ENCODE measurements at regions not wholly inside any gene's neighbourhood (a gene's known extent, or its start where the extent isn't known, plus 50 kb on each side); places are given as distances from the start of the nearest gene placed in this dataset.

DNA sequence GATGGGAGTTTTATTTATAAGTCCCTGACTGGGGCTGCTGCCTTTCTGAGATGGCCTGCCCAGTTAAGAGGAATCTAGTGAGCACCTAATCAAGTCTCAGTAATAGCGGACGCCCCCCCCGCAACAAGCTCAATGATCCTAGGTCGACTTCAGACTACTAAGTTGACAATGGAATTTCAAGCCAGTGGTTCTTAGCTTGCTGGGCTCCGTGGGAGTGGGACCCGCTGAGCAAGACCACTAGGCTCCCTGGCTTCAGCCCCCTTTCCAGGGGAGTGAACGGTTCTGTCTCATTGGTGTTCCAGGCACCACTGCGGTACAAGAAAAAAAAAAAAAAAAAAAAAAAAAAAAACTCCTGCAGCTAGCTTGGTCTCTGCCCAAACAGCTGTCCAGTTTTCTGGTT lies 156.8 kb upstream of the CARD18 start:
- no peak overlapping the region for H2AFZ ChIP-seq (ENCODE audit: low read depth, low read length)
- no peak overlapping the region for H3K27ac ChIP-seq (ENCODE audit: extremely low read depth, low read depth, low read length)
- CTCF ChIA-PET (ENCODE audit: low intra/inter-chr PET ratio) = no interaction called here
- 0 out of 2 replicates have a peak, but pooled peaks cover 4% of the 10 kb centered on the region for H3K9me3 ChIP-seq (replicated peaks; ENCODE audit: control insufficient read depth, insufficient read depth, low read depth, low read length)
- POLR2A ChIA-PET = no interaction called here
- no peaks in the 10 kb centered on the region for H3K27me3 ChIP-seq (ENCODE audit: control insufficient read depth in 2 of 2, insufficient read depth in 2 of 2, low read length in 2 of 2)
- H3K9me1 ChIP-seq (ENCODE audit: control insufficient read depth, insufficient read depth, low read length) = no peaks in the 10 kb centered on the region
- no peaks in the 10 kb centered on the region for H3K79me2 ChIP-seq (ENCODE audit: control insufficient read depth, insufficient read depth, low read length)
- no peaks in the 10 kb centered on the region for H4K20me1 ChIP-seq (replicated peaks; ENCODE audit: control insufficient read depth, insufficient read depth, low read length)
- no peaks in the 10 kb centered on the region for H3K36me3 ChIP-seq (ENCODE audit: control insufficient read depth, insufficient read depth, low read length)
- no peaks in the 10 kb centered on the region for H3K4me1 ChIP-seq (replicated peaks in 1 of 2; ENCODE audit: control insufficient read depth in 2 of 2, insufficient read depth in 2 of 2, low read length in 2 of 2)
- no peak overlapping the region for H3K4me3 ChIP-seq
- DNase-seq (ENCODE audit: extremely low read depth in 1 of 4, low spot score in 3 of 4) = no peak
- BruUV-seq (replicated peaks) = no TSS peak
- no peak overlapping the region for H3K4me2 ChIP-seq (ENCODE audit: insufficient read depth, low read length)
- intact Hi-C loops (cut with micrococcal nuclease) = no loop called here
- no peak overlapping the region for H3K9ac ChIP-seq (ENCODE audit: insufficient read depth in 1 of 2, low read depth in 2 of 2, low read length in 2 of 2)
- ATAC-seq = no peak
- no peak for FAIRE-seq
- 74% methylated on average over 3 of the region's 8 CpGs for WGBS (ENCODE audit: insufficient coverage, low coverage, missing lambda C conversion rate)
- in situ Hi-C loops (cut with MboI) = no loop called here
- TF ChIP-seq TEAD4 (IDR thresholded peaks at IDR 0.05; ENCODE audit: low read length) (no peak), TEAD4 (CRISPR knock-in tag; IDR thresholded peaks at IDR 0.05; ENCODE audit: borderline replicate concordance) (no peak), DMBX1 (CRISPR knock-in tag; IDR thresholded peaks at IDR 0.05; ENCODE audit: borderline replicate concordance) (no peak)
- TF ChIP-seq, protein P1, sequence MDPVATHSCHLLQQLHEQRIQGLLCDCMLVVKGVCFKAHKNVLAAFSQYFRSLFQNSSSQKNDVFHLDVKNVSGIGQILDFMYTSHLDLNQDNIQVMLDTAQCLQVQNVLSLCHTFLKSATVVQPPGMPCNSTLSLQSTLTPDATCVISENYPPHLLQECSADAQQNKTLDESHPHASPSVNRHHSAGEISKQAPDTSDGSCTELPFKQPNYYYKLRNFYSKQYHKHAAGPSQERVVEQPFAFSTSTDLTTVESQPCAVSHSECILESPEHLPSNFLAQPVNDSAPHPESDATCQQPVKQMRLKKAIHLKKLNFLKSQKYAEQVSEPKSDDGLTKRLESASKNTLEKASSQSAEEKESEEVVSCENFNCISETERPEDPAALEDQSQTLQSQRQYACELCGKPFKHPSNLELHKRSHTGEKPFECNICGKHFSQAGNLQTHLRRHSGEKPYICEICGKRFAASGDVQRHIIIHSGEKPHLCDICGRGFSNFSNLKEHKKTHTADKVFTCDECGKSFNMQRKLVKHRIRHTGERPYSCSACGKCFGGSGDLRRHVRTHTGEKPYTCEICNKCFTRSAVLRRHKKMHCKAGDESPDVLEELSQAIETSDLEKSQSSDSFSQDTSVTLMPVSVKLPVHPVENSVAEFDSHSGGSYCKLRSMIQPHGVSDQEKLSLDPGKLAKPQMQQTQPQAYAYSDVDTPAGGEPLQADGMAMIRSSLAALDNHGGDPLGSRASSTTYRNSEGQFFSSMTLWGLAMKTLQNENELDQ (CRISPR knock-in tag; IDR thresholded peaks at IDR 0.05; ENCODE audit: borderline replicate concordance) = no peak

DNA sequence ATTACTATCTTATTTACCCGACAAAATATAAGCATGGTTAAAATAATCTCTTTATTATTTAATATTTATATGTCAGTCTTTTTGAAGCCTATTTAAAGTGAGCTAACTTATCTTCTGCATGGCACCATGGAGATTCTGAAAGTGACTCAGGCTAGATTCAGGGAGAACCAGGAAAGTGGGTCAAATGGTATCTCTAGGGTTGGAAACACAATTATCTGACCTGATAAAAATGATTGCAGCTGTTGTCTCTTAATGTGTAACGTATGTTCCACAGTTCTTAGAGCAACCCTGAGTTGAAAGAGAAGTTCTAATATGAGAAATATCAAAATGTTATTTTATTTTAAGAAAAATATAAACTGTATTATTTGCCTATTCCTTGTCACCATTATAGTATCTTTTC lies 143.1 kb upstream of the CARD18 start:
- no peaks in the 10 kb centered on the region for H3K79me2 ChIP-seq (ENCODE audit: control insufficient read depth, insufficient read depth, low read length)
- no peak overlapping the region for H2AFZ ChIP-seq (ENCODE audit: low read depth, low read length)
- H3K9me3 ChIP-seq (replicated peaks; ENCODE audit: control insufficient read depth, insufficient read depth, low read depth, low read length) = no peaks in the 10 kb centered on the region
- TF ChIP-seq, protein P2, sequence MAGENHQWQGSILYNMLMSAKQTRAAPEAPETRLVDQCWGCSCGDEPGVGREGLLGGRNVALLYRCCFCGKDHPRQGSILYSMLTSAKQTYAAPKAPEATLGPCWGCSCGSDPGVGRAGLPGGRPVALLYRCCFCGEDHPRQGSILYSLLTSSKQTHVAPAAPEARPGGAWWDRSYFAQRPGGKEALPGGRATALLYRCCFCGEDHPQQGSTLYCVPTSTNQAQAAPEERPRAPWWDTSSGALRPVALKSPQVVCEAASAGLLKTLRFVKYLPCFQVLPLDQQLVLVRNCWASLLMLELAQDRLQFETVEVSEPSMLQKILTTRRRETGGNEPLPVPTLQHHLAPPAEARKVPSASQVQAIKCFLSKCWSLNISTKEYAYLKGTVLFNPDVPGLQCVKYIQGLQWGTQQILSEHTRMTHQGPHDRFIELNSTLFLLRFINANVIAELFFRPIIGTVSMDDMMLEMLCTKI (IDR thresholded peaks at IDR 0.05; ENCODE audit: partially characterized antibody) = no peak
- no peak for TF ChIP-seq BRF1 (IDR thresholded peaks at IDR 0.05; ENCODE audit: borderline replicate concordance, extremely low read depth, insufficient read length)
- TF ChIP-seq ZBTB17 (CRISPR knock-in tag; IDR thresholded peaks at IDR 0.05) = no peak
- TF ChIP-seq SMARCA4 (IDR thresholded peaks at IDR 0.05) = no peak
- TF ChIP-seq TAL1 (IDR thresholded peaks at IDR 0.05) = no peak
- no peak for TF ChIP-seq FOXP1 (CRISPR knock-in tag; IDR thresholded peaks at IDR 0.05)
- no peak for TF ChIP-seq SIN3A (IDR thresholded peaks at IDR 0.05; ENCODE audit: borderline replicate concordance in 2 of 2, control insufficient read depth in 1 of 2, low read depth in 2 of 2, low read length in 2 of 2)
- TF ChIP-seq NFIX (CRISPR knock-in tag; IDR thresholded peaks at IDR 0.05; ENCODE audit: low read depth) = no peak
- TF ChIP-seq, protein P3, sequence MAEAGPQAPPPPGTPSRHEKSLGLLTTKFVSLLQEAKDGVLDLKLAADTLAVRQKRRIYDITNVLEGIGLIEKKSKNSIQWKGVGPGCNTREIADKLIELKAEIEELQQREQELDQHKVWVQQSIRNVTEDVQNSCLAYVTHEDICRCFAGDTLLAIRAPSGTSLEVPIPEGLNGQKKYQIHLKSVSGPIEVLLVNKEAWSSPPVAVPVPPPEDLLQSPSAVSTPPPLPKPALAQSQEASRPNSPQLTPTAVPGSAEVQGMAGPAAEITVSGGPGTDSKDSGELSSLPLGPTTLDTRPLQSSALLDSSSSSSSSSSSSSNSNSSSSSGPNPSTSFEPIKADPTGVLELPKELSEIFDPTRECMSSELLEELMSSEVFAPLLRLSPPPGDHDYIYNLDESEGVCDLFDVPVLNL (CRISPR knock-in tag; IDR thresholded peaks at IDR 0.05; ENCODE audit: low read depth) = no peak
- no peaks in the 10 kb centered on the region for H3K9me1 ChIP-seq (ENCODE audit: control insufficient read depth, insufficient read depth, low read length)
- no peaks in the 10 kb centered on the region for H3K4me1 ChIP-seq (replicated peaks in 1 of 2; ENCODE audit: control insufficient read depth in 2 of 2, insufficient read depth in 2 of 2, low read length in 2 of 2)
- no peak overlapping the region for H3K4me3 ChIP-seq
- H3K27ac ChIP-seq (ENCODE audit: extremely low read depth, low read depth, low read length) = no peak overlapping the region
- no TSS peak for BruUV-seq (replicated peaks)
- POLR2A ChIA-PET = no interaction called here
- FAIRE-seq (no peak), DNase-seq (ENCODE audit: extremely low read depth in 1 of 4, low spot score in 3 of 4) (no peak), ATAC-seq (no peak)
- no peaks in the 10 kb centered on the region for H3K27me3 ChIP-seq (ENCODE audit: control insufficient read depth in 2 of 2, insufficient read depth in 2 of 2, low read length in 2 of 2)
- in situ Hi-C loops (cut with MboI) = no loop called here
- H3K36me3 ChIP-seq (ENCODE audit: control insufficient read depth, insufficient read depth, low read length) = no peaks in the 10 kb centered on the region
- H4K20me1 ChIP-seq (replicated peaks; ENCODE audit: control insufficient read depth, insufficient read depth, low read length) = no peaks in the 10 kb centered on the region
- no peak overlapping the region for H3K9ac ChIP-seq (ENCODE audit: insufficient read depth in 1 of 2, low read depth in 2 of 2, low read length in 2 of 2)
- CTCF ChIA-PET (ENCODE audit: low intra/inter-chr PET ratio) = no interaction called here
- H3K4me2 ChIP-seq (ENCODE audit: insufficient read depth, low read length) = no peak overlapping the region
- 3% methylated on average over 2 of the region's 2 CpGs for WGBS (ENCODE audit: insufficient coverage, low coverage, missing lambda C conversion rate)
- intact Hi-C loops (cut with micrococcal nuclease) = no loop called here
